AG09319 (cell line): ENCODE measurements at regions not wholly inside any gene's neighbourhood (a gene's known extent, or its start where the extent isn't known, plus 50 kb on each side); places are given as distances from the start of the nearest gene placed in this dataset.

Experiments
- DNase-seq: peaks from one replicate; pipeline ENCODE4 v3.0.0-alpha.2; 2010; ENCODE audit warnings: low read depth; ENCODE audit errors: extremely low read depth
- CTCF ChIP-seq: IDR thresholded peaks from 2 replicates; pipeline ENCODE4 v1.5.1; 2011; ENCODE audit warnings: low read depth, mild to moderate bottlenecking, inconsistent platforms, low read length, moderate library complexity

GRCh38 chr4:63717384-63717783, 691.9 kb downstream of the TECRL start:
- no peak for TF ChIP-seq CTCF
- no peak for DNase-seq

GRCh38 chr4:63708661-63709060, 700.6 kb downstream of the TECRL start:
- no peak for DNase-seq

GRCh38 chr4:63700569-63700968, 708.7 kb downstream of the TECRL start:
- no peak for DNase-seq
- no peak for TF ChIP-seq CTCF

More at GRCh38 chr4:63708661-63709060, 700.6 kb downstream of the TECRL start:
- no peak for TF ChIP-seq CTCF

GRCh38 chr4:63693321-63693720, 715.9 kb downstream of the TECRL start:
- TF ChIP-seq CTCF: no peak
- DNase-seq: no peak

GRCh38 chr4:63678358-63678931, 730.8 kb downstream of the TECRL start:
- no peak for DNase-seq
- TF ChIP-seq CTCF: no peak

GRCh38 chr4:63670735-63671134, 738.5 kb downstream of the TECRL start:
- no peak for TF ChIP-seq CTCF
- no peak for DNase-seq

- TF ChIP-seq CTCF: no peak
Observed at GRCh38 chr4:63663870-63664269, 745.4 kb downstream of the TECRL start.

More at GRCh38 chr4:63663870-63664269, 745.4 kb downstream of the TECRL start:
- no peak for DNase-seq
